ENCODE measurements at regions not wholly inside any gene's neighbourhood (a gene's known extent, or its start where the extent isn't known, plus 50 kb on each side); places are given as distances from the start of the nearest gene placed in this dataset.

DNA sequence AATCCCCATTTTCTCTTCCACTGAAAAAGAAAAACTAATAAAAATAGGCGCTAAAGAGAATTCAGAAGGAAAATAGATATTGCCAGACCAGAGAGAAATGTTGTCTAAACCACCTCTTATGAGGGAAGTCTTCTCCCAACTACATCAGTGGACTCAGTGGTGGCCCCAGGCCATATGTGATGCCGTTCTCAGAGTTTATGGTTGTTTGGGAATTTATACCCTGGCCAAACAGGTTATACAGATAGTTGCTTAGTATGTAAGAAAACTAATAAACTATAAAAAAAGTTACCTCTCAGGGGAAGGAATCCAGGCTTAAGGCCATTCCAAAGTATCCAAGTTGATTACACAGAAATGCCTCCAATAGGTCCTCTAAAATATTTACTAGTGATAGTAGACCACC is 103.4 kb upstream of the RBM19 start:
- no peak for TF ChIP-seq CTCF (IDR thresholded peaks at IDR 0.05; ENCODE audit: poor library complexity)
- no peak for TF ChIP-seq EZH2 (IDR thresholded peaks at IDR 0.05; ENCODE audit: borderline replicate concordance)

Measured in hepatocyte (in vitro differentiated cells).